CD4-positive, alpha-beta T cell (primary cell): ENCODE measurements at regions not wholly inside any gene's neighbourhood (a gene's known extent, or its start where the extent isn't known, plus 50 kb on each side); places are given as distances from the start of the nearest gene placed in this dataset.

Experiments used
- ATAC-seq: fragments of 200-7000 bp; cut with Tn5 transposase; one replicate; pipeline ENCODE4 v1.10.0; 2022; ENCODE audit warnings: mild to moderate bottlenecking; ENCODE audit not compliant: poor library complexity
- CTCF ChIA-PET: fragments of 350-600 bp; sonication (Branson Sonifier 250); formaldehyde crosslinking; loops from one replicate; lab custom pipeline; 2021; ENCODE audit warnings: antibody characterized with exemption, inconsistent platforms; lab: Charles Lee
- POLR2A ChIA-PET: fragments of 350-600 bp; sonication (Branson Sonifier 250); formaldehyde crosslinking; loops from one replicate; lab custom pipeline; 2021; ENCODE audit warnings: antibody characterized with exemption, inconsistent platforms; lab: Charles Lee
- DNase-seq, 14 experiments: peaks; one replicate each; pipeline ENCODE4 v3.0.0-alpha.2; 2013 to 2020; ENCODE audit warnings: mixed read lengths in 2 of 14
- H3K27ac ChIP-seq, 2 donors: one replicate each; pipeline versions ENCODE4 v1.5.1 to v1.7.0; 2013; ENCODE audit warnings: low read length in 2 of 2, low read depth in 1 of 2, mild to moderate bottlenecking in 1 of 2
- H3K27me3 ChIP-seq, 2 experiments: 1 replicate in 1 of 2; 2 replicates in 1 of 2; pipeline versions ENCODE4 v1.6.1 to v1.7.0; 2013; ENCODE audit warnings: low read length in 2 of 2, control low read depth in 1 of 2, mild to moderate bottlenecking in 1 of 2, moderate library complexity in 1 of 2; ENCODE audit not compliant: insufficient read depth in 2 of 2, control insufficient read depth in 1 of 2
- H3K36me3 ChIP-seq: one replicate; pipeline ENCODE4 v1.6.1; 2013; ENCODE audit warnings: low read length, control low read depth; ENCODE audit not compliant: insufficient read depth
- H3K4me1 ChIP-seq: one replicate; pipeline ENCODE4 v1.6.1; 2013; ENCODE audit warnings: low read length, control low read depth; ENCODE audit not compliant: insufficient read depth
- H3K4me3 ChIP-seq: one replicate; pipeline ENCODE4 v1.5.1; 2013; ENCODE audit warnings: mild to moderate bottlenecking, low read length, moderate library complexity
- H3K9me3 ChIP-seq, 2 experiments: 1 replicate in 1 of 2; 2 replicates in 1 of 2; pipeline versions ENCODE4 v1.6.1 to v1.7.0; 2013; ENCODE audit warnings: low read length in 2 of 2, mild to moderate bottlenecking in 2 of 2, control low read depth in 1 of 2, moderate library complexity in 1 of 2; ENCODE audit not compliant: control insufficient read depth in 1 of 2, insufficient read depth in 1 of 2
- H3K27ac Mint-ChIP-seq: one replicate; pipeline ENCODE4 v1.8.0; 2020; ENCODE audit warnings: mixed read lengths
- H3K27me3 Mint-ChIP-seq: one replicate; pipeline ENCODE4 v1.8.0; 2021; ENCODE audit warnings: mixed read lengths
- H3K36me3 Mint-ChIP-seq: one replicate; pipeline ENCODE4 v1.8.0; 2021; ENCODE audit warnings: low read depth, mixed read lengths
- H3K4me1 Mint-ChIP-seq: one replicate; pipeline ENCODE4 v1.8.0; 2021; ENCODE audit warnings: low read depth, mixed read lengths
- H3K4me3 Mint-ChIP-seq: one replicate; pipeline ENCODE4 v1.8.0; 2020; ENCODE audit warnings: mild to moderate bottlenecking, mixed read lengths
- H3K9me3 Mint-ChIP-seq: one replicate; pipeline ENCODE4 v1.8.0; 2020; ENCODE audit warnings: mixed read lengths
- CTCF ChIP-seq: fragments of 200-600 bp; IDR thresholded peaks from one replicate; pipeline ENCODE4 v1.8.0; 2022; ENCODE audit warnings: antibody characterized with exemption, mild to moderate bottlenecking
- intact Hi-C, 2 experiments: fragments of 100-400 bp; cut with DNase I in 1 of 2; cut with micrococcal nuclease in 1 of 2; formaldehyde crosslinking; loops; one replicate each; pipeline versions ENCODE4 v1.15.1 to v1.9.0; 2023 to 2025; cut with DNase I, micrococcal nuclease

- POLR2A ChIA-PET, result no interaction called here
- intact Hi-C loops, result no loop called here
- TF ChIP-seq CTCF, result no peak
- Histone ChIP-seq H3K4me1 (no peaks in the 10 kb centered on the region), H3K4me3 (no peak overlapping the region), H3K36me3 (no peaks in the 10 kb centered on the region), H3K27me3 (no peaks in the 10 kb centered on the region), H3K27ac (no peak overlapping the region), H3K9me3 (no peaks in the 10 kb centered on the region)
- ATAC-seq, result no peak
- no peaks in the 10 kb centered on the region for H3K36me3 Mint-ChIP-seq
- H3K9me3 Mint-ChIP-seq, result no peaks in the 10 kb centered on the region
- no peaks in the 10 kb centered on the region for H3K4me1 Mint-ChIP-seq
- CTCF ChIA-PET, result no interaction called here
- H3K27me3 Mint-ChIP-seq, result no peaks in the 10 kb centered on the region
- no peak overlapping the region for H3K27ac Mint-ChIP-seq
- DNase-seq, result no peak
- no peak overlapping the region for H3K4me3 Mint-ChIP-seq
Observed at GRCh38 chr6:104400844-104401243, 458.9 kb downstream of the HACE1 start.

GRCh38 chr6:104396077-104396476, 463.6 kb downstream of the HACE1 start:
- Histone ChIP-seq H3K4me3 (no peak overlapping the region), H3K36me3 (no peaks in the 10 kb centered on the region), H3K9me3 (no peaks in the 10 kb centered on the region), H3K27me3 (no peaks in the 10 kb centered on the region), H3K4me1 (no peaks in the 10 kb centered on the region), H3K27ac (no peak overlapping the region)
- TF ChIP-seq CTCF, result no peak
- CTCF ChIA-PET, result no interaction called here
- intact Hi-C loops, result no loop called here
- H3K27me3 Mint-ChIP-seq, result no peaks in the 10 kb centered on the region
- DNase-seq (no peak), ATAC-seq (no peak)
- H3K27ac Mint-ChIP-seq, result no peak overlapping the region
- no peaks in the 10 kb centered on the region for H3K4me1 Mint-ChIP-seq
- H3K4me3 Mint-ChIP-seq, result no peak overlapping the region
- POLR2A ChIA-PET, result no interaction called here
- H3K36me3 Mint-ChIP-seq, result no peaks in the 10 kb centered on the region
- no peaks in the 10 kb centered on the region for H3K9me3 Mint-ChIP-seq

- no peaks in the 10 kb centered on the region for H3K9me3 ChIP-seq
- H3K27me3 Mint-ChIP-seq, result no peaks in the 10 kb centered on the region
- H3K27me3 ChIP-seq, result no peaks in the 10 kb centered on the region
- intact Hi-C loops, result no loop called here
- H3K27ac ChIP-seq, result no peak overlapping the region
- H3K9me3 Mint-ChIP-seq, result peaks cover 6% of the 10 kb centered on the region
- H3K4me3 Mint-ChIP-seq, result no peak overlapping the region
- DNase-seq, result no peak
- H3K4me1 Mint-ChIP-seq, result no peaks in the 10 kb centered on the region
- H3K36me3 Mint-ChIP-seq, result no peaks in the 10 kb centered on the region
- no peak for TF ChIP-seq CTCF
- no peaks in the 10 kb centered on the region for H3K36me3 ChIP-seq
- ChIA-PET CTCF (no interaction called here), POLR2A (no interaction called here)
- no peak overlapping the region for H3K27ac Mint-ChIP-seq
- H3K4me3 ChIP-seq, result no peak overlapping the region
- no peak for ATAC-seq
- no peaks in the 10 kb centered on the region for H3K4me1 ChIP-seq
Observed at GRCh38 chr6:104381907-104382306, 477.8 kb downstream of the HACE1 start.
